GM19238 (cell line): ENCODE measurements at regions not wholly inside any gene's neighbourhood (a gene's known extent, or its start where the extent isn't known, plus 50 kb on each side); places are given as distances from the start of the nearest gene placed in this dataset.

Source experiments
- DNase-seq: peaks from one replicate; pipeline ENCODE4 v3.0.0; 2011; ENCODE audit warnings: low spot score; ENCODE audit not compliant: insufficient read length

DNA sequence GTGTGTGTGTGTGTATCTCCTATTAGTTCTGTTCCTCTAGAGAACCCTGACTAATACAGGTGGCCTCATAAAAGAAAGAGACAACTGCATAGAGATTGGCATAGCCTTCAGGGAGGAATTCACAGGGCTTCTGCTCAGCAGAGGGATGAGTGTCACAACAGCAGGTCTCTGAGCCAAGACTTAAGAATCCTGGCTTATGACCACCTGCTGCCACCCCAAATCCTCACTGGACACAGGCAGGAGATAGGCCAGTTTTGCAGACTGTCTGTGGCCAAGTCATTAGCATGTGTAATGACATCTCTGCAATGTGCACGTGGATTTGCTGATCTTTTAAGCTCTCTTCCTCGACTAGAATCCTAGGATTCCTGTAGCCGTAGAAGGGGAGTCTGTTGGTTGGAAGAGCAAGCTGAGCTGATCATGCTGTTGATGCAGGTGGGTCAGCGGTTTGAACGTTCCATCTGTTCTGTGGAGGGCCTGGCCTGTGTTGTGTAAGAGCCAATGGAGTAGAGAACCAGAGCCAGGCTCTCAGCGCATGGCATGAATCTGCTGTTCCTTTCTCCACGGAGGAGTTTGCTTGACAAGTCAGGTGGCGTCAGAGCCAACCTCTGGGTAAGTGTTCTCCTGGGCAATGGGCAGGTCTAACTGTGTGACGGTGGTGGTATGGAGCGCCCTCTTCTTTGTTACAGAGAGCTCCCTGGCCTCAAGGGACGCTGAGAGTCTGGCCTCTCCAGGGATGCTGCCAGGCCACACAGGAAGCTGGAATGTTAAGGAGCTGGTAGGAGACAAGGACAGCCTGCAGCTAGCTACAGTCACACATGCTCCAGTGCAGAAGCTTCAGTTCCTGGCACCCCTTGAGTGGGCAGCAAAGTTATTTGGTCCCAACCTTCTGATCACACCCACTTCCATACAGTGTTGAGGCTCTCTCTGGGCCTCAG lies 503.1 kb downstream of the FOXO1 start:
- DNase-seq, result no peak

DNA sequence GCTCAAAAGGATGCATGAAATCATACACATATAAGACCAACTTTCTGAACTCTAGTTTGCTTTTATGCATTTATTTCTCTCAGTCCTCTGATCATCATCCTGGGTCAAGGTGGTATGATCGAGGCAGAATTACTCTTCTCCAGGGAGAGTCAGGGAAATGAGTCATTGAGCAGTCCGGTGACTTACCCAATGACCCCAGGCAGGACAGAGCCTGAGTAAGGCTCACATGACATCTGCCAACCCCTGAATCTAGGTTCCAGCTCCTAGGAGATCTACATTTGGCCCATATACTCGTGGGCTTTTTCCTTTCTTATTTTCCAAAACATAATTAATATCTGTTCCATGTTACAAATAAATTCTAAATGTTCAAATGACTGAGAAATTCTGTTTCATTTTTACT lies 502.3 kb downstream of the FOXO1 start:
- DNase-seq, result no peak

DNA sequence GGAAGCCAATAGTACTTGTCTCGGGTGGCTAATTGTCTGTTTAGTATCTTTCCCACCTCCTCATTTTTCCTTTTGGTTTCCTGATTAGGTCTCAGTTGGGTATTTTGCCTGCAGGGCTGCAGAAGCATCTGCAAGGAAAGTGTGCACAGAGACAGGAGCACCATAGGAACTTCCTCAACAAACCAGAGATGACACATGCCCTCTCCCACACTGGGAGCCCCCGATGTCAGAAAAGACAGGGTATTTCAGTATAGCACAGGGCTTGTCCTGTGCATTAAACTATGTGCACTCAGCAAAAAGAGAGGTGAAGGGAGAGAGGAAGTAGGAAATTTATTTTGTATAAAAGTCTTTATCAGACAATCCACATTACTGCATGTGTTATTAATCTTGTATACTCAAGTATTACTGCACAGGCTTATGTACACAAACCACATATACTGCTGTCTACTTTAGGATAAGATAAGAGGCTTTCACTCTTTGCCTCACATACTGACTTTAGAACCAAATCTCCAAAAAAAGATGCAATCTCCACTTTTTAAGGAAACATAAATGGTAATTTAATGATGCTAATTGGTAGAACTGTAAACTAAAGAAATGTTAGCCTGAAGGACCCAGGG lies 501.0 kb downstream of the FOXO1 start:
- no peak for DNase-seq

DNA sequence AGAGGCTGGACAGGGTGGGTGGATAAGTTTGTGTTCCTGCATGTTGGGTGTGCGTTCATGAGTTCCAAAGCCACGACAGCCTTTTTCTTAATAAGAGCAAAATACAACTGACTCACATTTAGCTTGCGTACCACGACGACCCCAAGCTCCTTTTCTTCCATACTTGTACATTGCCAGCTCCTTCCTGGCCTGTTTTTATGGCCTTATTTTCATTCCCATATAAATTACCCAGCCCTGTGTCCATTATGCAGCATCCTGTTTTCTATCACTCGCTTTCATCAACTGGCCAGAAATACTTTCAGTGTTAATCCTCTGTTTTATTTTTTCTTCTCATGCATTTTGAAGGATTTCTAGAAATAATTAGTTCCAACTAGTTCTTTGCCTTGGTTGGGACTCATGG lies 499.1 kb downstream of the FOXO1 start:
- no peak for DNase-seq

DNA sequence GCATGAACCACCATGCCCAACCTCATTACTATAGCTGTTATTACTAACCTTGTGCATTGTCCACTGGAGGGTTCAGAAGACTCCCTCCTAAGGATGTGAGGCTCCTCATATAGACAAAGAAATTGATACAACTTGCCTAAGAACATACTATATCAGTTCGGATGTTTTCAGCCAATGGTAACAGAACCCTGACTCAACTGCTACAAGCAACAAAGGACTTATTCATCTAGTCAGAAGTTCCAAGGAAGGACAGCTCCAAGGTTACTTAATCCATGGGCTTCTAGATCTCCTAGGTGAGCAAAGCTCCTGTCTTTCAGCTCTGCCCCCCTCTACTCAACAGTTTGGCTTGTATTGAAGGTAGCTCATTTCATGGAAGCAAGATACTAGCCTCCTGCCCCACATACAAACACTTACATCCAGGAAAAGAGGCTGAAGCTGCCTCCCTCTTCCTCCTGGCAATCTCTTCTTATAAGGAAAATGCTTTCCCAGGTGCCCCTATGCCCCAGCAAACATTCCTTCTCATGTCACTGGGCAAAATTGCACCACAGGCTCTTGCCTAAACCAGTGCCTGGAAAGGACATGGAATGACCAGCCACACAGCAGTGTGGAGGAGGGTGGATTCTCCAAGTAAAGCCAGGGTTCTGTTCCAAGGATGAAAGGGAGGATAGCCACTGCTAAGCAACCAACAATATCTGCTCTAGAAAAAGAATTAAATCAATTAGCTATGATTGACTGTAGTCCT lies 497.8 kb downstream of the FOXO1 start:
- DNase-seq, result no peak

DNA sequence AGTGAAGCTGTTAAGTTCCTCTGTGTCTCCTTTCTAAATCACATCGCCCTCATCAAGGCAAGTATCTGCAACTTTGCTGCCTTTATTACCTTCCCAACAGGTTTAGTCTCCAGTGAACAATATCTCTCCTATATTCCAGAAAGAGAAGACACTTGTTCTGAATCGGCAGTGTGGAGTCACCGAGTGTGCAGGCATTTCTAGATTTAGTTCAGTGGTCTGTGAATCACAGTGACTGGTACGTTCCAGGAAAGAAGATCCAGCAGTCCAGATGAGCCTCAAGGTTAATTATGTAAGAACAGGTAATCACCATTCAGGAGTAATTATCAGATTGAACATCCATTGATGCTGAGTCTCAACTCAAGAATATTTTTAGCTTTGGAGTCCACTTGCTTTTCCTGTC lies 497.0 kb downstream of the FOXO1 start:
- DNase-seq, result no peak

DNA sequence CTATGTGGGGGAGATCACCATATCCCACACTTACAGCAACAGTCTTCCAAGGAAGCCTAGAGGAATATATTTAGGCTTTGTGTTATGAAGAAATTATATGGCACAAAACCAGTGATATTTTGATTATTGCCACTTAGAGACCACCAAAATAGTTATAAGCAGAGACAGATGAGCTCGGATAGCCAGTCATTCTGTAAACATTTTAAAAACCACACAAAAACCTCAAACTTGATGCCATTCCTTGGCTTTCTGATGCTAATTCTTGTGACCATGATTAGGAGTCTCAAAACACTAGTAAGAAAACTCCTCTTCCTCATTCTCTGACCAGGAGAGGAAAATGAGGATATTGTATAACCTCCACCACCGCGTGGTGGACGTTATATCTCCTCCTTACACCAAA lies 496.4 kb downstream of the FOXO1 start:
- DNase-seq, result no peak

DNA sequence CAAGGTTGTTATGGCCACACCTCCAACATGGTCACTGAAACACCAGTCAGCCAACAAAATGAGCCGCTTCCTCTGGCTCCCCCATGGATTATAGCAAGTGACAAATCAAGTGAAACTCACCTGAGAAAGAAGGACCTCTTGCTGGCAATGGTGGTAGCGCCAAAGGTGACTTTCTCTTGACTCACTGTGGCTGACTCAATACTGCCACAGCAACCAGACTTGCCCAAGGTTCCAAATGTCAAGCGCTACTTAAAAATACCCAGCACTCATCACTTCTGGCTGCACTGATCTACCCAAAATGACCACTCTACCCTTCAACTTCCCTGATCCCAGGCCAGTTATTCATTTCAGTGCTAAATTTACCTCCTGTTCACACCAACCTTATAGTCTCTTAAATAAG lies 495.5 kb downstream of the FOXO1 start:
- no peak for DNase-seq

DNA sequence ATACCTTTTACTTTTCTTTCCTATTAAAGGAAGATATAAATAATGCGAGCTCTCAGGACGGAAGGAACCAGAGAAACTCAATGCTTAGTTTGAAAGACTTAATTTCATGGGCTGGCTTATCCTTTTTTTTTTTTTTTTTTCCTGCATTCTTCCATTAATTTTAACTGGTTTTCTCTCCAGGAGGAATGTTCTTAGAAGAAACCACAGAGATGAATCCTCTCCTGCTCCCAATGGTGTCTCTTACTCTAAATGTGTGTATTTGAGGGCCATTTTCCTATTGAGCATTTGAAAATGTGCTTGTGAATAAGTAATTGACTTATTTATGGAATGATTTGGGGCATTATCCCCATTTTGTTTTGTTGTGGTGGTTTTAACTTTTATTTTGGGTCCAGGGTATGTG lies 494.9 kb downstream of the FOXO1 start:
- no peak for DNase-seq

DNA sequence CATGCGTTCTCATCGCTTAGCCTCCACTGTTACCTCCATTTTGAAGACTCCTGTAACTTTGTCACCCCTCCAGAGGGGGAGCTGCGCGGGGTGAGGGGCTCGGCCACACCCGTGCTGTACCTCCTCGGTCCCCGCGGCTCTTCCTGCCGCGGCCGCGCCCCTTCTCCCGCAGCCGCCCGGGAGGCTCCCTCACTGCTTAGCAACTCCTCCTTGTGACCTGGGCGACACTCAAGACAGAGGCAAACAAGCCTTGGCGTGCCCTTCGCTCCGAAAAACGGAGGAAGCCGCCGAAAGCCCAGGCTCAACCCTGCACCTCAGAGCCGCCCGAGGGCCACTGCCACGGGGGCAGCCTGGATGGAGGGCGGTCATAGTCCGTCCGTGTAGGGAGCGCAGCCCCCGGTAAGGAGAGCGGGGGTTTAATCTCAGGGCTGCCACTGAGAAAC lies 494.3 kb downstream of the FOXO1 start:
- DNase-seq, result no peak

DNA sequence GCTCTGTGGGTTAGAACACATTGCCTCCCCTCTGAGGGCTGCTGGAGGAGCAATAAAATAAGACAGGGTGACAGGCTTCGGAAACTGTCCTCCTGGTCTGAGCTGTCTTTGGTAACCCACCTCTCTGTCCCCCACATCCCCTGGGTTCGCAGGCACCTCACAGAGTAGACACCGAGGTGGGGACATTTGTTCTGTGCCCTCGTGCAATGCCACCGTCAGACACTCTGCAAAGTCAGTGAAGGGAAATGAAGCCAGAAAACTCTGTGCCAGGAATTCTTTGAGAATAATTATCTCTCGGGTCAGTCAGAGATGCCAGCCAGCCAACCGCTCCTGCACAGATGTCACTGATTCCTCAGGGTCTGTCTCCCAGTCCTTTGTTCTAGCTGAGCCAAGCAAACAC lies 493.6 kb downstream of the FOXO1 start:
- no peak for DNase-seq

DNA sequence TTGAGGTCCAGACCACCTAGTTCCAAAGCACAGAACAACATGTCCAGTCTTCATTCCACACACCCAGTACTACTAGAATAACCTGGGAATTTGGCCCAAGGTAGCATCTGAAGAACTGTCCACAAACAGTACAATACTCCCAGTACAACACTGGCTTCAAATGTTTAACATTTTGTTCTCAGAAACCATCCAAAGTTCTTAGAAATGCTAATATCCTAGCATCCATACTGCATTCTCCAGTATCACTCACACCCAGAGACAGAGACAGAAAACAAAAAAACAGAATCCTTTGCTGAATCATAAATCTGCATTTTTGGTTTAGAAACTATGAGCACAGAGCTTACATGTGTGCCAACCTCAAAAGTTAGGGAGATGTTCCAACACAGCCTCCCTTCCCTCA lies 490.8 kb downstream of the FOXO1 start:
- no peak for DNase-seq

DNA sequence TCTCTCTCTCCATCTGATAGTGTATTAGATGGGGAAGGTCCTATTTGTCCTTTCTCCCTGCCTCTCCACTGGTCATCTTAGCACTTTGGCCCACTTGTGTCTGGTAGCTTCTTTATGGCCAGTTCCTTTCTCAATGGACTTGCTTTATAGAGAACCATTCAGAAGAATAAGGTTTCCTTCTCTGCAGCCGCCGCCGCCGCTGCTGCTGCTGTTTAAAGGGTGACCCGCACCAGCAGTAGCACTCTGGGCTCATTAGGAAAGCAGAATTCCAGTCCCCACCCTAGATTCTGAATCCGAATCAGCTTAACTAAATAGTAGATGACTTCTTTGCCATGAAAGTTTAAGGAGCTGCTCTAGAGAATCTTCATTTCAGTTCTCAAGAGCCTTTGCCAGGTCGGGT lies 490.2 kb downstream of the FOXO1 start:
- no peak for DNase-seq

DNA sequence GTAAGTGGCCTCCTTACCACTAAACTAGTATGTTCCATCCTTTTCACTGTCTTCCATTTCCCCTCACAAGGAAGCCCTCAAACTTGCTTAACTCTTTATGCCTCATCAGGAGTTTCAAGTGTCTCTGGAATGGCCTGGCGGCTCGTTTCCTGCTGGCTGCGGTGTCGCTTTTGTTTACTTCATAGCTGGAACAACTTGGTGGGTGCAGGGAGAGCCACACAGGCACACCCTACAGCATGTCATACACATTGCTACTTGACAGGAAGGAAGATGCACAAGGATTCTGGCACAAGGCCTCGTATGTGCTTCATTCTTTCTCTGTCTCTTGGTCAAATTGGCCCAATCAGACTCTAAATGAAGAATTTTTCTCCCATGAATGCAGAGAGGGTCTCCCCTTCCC lies 488.3 kb downstream of the FOXO1 start:
- DNase-seq, result no peak

DNA sequence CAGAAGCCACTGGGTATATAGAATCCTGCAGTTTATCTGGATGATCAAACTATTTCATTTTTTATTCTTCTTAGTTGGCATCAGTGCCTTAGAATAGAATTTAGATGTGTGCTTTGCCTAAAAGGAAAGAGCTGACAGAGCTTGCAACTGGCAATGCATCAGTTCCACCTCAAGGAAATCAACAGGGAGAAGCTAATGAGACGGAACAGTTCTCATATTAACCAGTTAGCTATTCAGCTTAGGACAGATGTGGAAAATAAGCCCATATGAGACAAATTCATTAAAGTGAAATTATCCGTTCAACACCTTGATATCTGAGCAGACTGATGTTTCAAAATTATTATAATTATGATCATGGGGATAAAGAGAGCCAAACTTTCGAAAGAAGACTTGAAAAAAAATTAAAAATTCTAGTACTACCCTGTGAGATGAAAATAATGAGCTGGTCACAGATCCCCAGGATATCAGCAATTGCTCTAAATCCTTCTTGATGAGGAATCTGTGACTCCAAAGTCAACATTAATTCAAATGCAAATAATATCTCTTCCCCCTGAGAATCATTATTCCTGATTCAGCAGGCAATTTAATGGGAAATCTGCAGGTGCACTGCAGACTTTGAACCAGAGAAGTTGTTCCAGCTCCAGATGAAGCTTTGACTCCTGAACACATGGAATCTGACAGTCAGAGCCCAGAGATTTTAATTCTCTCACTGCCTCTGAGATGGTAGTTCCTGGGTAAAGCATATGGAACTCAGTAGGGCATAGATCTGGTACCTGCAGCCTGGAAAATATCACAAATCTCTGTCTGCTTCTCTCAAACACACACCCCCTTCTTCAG lies 486.8 kb downstream of the FOXO1 start:
- no peak for DNase-seq

DNA sequence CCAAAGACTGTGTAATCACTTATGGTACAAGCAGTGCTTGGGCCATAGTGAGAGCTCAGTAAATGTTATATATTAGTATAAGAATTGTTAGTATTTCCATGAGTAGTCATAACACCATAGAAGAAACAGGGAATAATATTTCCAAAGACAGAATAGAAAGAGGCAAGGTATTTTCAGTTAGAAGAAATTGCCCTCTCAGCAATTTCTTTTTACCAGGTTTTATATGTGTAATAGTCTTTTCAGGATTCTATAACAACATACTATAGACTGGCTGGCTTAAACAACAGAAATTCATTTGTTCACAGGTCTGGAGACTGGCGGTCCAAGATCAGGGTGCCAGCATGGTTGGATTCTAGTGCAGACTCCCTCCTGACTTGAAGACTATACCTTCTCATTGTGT lies 485.7 kb downstream of the FOXO1 start:
- no peak for DNase-seq

DNA sequence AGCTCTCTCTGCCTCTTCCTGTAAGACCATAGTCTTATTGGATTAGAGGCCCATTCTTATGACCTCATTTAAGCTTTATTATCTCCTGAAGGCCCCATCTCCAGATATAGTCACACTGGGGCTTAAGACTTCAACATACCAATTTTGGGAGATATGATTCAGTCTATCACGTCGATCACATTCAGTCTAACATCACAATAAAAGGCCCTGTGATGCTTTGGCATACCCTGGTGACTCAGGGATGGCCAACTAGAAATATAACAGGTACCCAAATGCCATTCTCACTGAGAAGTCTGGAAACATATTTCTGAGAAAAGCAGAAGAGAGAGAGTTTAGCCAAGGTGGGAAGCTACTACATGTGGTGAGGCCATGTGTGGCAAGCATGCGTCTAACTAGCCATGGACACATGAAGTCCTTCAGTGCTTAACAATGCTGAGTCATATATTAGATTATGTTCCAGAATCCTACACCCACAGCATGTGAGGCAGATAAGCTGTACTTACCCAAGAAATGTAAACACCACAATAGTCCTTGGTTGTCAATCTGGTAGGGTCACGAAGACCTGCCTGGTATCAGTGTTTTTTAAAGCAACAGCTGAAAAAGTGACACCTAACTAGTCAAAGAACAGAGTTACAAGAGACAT lies 485.1 kb downstream of the FOXO1 start:
- no peak for DNase-seq

DNA sequence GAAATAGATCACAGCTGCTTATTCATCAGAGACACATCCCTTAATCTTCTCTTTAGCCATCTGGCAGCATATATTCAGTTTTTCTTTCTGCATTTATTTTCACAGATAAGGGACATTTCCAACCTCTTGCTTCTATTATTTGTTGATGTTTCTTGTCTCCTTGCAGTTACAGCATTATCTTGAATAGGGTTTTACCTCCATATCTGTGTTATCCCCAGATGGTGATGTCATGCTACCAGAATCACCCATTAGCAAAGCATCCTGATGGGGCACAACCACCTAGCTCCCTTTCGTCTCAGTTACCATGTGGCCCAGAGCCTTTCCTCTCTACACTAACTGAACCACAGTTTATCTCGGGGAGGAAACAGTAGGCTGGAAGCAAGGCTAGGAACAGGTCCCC lies 483.9 kb downstream of the FOXO1 start:
- no peak for DNase-seq

DNA sequence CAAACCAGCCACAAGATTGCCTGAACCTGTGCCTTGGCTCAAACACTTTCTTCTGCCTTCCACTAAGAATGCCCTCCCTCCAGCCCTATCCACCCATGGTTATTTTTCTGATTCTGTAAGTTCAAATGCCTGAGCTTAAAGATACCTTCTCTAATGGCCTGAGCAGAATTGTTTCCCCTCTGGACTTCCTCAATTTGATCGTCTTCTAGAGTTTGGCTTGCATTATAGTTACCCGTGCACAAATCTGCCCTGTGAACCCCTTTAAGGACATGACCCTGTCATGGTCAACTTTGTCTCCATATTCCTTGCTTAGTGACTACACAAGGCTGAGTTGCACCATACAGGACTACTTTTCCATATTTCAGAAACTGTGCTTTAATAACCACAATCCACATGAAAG lies 481.0 kb downstream of the FOXO1 start:
- no peak for DNase-seq

DNA sequence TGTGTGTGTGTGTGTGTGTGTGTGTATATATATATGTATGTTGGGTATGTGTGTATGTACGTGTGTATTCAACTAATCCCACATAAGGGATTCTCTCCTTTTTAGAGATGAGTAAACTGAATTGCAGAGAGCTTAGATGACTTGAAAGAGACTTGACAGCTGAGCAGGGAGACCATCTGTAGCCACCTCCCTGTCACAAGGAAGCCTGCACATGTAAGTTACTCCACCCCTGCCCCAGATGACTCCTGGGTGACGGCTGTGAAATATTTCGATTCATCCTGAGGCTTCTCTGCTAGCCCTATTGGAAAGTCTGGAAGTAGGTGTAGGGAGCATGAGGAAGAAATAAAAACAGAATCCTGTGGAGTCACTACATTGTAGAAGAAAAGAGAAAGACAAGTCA lies 480.4 kb downstream of the FOXO1 start:
- DNase-seq, result no peak
